Uterus (tissue), 2 donors: ENCODE measurements at regions not wholly inside any gene's neighbourhood (a gene's known extent, or its start where the extent isn't known, plus 50 kb on each side); places are given as distances from the start of the nearest gene placed in this dataset.

ENCODE experiments used
- CTCF ChIP-seq, 4 experiments: fragments of 200-600 bp in 2 of 4; fragments of 450-650 bp in 2 of 4; sonication (generic) in 2 of 4; IDR thresholded peaks; one replicate each; pipeline ENCODE4 v1.5.1; 2016 to 2019; ENCODE audit warnings: antibody characterized with exemption in 4 of 4, mild to moderate bottlenecking in 2 of 4, moderate library complexity in 1 of 4
- POLR2A ChIP-seq, 2 donors: fragments of 450-650 bp; IDR thresholded peaks; one replicate each; pipeline ENCODE4 v1.6.1; 2016; ENCODE audit warnings: antibody characterized with exemption in 2 of 2, mild to moderate bottlenecking in 1 of 2, moderate library complexity in 1 of 2

- TF ChIP-seq CTCF (IDR thresholded peaks at IDR 0.05) (no peak), POLR2A (IDR thresholded peaks at IDR 0.05) (no peak)
Observed at GRCh38 chr3:130621824-130622223, 104.8 kb downstream of the COL6A6 start.
